ENCODE measurements at regions not wholly inside any gene's neighbourhood (a gene's known extent, or its start where the extent isn't known, plus 50 kb on each side); places are given as distances from the start of the nearest gene placed in this dataset.

- no peak for TF ChIP-seq EZH2phosphoT487 (IDR thresholded peaks at IDR 0.05; ENCODE audit: insufficient read depth, low read depth)
- TF ChIP-seq EZH2 (IDR thresholded peaks at IDR 0.05; ENCODE audit: insufficient read depth, poor library complexity, severe bottlenecking) = no peak
Observed at GRCh38 chr20:42018979-42019378, 400.8 kb upstream of the CHD6 start.
